Calu3 (cell line): ENCODE measurements at regions not wholly inside any gene's neighbourhood (a gene's known extent, or its start where the extent isn't known, plus 50 kb on each side); places are given as distances from the start of the nearest gene placed in this dataset.

Source experiments
- BruUV-seq: library from RNA; stranded (reverse); fragments of 400-500 nt; replicated peaks from 2 replicates; lab custom pipeline; 2021; lab: Mats Ljungman, UMichigan
- CTCF ChIA-PET: fragments of 300-600 bp; sonication (Branson Sonifier 250); formaldehyde crosslinking; loops from one replicate; lab custom pipeline; 2022; ENCODE audit warnings: antibody characterized with exemption; lab: Charles Lee
- DNase-seq: peaks from one replicate; pipeline ENCODE4 v3.0.0; 2022
- H3K27ac Mint-ChIP-seq: one replicate; pipeline ENCODE4 v1.8.0; 2022; ENCODE audit warnings: mixed read lengths; ENCODE audit not compliant: unreplicated experiment
- H3K27me3 Mint-ChIP-seq: one replicate; pipeline ENCODE4 v1.8.0; 2022; ENCODE audit warnings: mixed read lengths; ENCODE audit not compliant: unreplicated experiment
- H3K36me3 Mint-ChIP-seq: one replicate; pipeline ENCODE4 v1.8.0; 2022; ENCODE audit warnings: mild to moderate bottlenecking, moderate library complexity, mixed read lengths; ENCODE audit not compliant: insufficient read depth, unreplicated experiment
- H3K4me1 Mint-ChIP-seq: one replicate; pipeline ENCODE4 v1.8.0; 2022; ENCODE audit warnings: mild to moderate bottlenecking, low read depth, mixed read lengths; ENCODE audit not compliant: unreplicated experiment
- H3K4me3 Mint-ChIP-seq: one replicate; pipeline ENCODE4 v1.8.0; 2022; ENCODE audit warnings: mild to moderate bottlenecking, low read depth, moderate library complexity, mixed read lengths; ENCODE audit not compliant: unreplicated experiment
- H3K9me3 Mint-ChIP-seq: one replicate; pipeline ENCODE4 v1.8.0; 2022; ENCODE audit warnings: low read depth, mixed read lengths; ENCODE audit not compliant: unreplicated experiment
- intact Hi-C: fragments of 100-400 bp; cut with micrococcal nuclease; formaldehyde crosslinking; loops from one replicate; pipeline ENCODE4 v1.10.0; 2022; ENCODE audit not compliant: unreplicated experiment
- TF ChIP-seq, protein P1 (sequence below): fragments of 200-600 bp; IDR thresholded peaks from one replicate; pipeline ENCODE4 v1.8.0; 2022; ENCODE audit warnings: antibody characterized with exemption; ENCODE audit not compliant: unreplicated experiment

DNA sequence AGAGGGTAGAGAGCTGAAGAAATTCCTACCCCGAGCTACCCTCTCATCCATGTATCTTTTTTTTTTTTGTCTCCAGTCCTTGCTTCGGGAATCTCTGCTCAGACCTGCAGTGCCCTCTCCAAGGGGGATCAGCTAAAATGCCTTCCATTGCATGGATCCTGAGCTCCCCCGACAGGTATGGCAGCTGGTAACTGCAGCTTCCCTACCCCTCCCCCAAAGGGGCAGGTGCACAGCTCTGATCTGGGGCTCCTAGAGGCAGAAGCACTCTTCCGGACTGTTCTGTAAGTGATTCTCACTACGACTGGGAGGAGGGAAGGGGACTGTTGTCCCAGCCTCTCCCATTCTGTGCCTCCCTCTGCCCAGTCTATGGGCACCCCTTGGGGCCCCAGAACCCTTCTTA lies 169.6 kb downstream of the MELK start:
- TF ChIP-seq, protein P1, sequence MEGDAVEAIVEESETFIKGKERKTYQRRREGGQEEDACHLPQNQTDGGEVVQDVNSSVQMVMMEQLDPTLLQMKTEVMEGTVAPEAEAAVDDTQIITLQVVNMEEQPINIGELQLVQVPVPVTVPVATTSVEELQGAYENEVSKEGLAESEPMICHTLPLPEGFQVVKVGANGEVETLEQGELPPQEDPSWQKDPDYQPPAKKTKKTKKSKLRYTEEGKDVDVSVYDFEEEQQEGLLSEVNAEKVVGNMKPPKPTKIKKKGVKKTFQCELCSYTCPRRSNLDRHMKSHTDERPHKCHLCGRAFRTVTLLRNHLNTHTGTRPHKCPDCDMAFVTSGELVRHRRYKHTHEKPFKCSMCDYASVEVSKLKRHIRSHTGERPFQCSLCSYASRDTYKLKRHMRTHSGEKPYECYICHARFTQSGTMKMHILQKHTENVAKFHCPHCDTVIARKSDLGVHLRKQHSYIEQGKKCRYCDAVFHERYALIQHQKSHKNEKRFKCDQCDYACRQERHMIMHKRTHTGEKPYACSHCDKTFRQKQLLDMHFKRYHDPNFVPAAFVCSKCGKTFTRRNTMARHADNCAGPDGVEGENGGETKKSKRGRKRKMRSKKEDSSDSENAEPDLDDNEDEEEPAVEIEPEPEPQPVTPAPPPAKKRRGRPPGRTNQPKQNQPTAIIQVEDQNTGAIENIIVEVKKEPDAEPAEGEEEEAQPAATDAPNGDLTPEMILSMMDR = no peak
- H3K4me1 Mint-ChIP-seq = no peaks in the 10 kb centered on the region
- H3K36me3 Mint-ChIP-seq = no peaks in the 10 kb centered on the region
- H3K4me3 Mint-ChIP-seq = no peak overlapping the region
- intact Hi-C loops = no loop called here
- no peaks in the 10 kb centered on the region for H3K9me3 Mint-ChIP-seq
- BruUV-seq = no TSS peak
- H3K27me3 Mint-ChIP-seq = peaks cover 30% of the 10 kb centered on the region
- DNase-seq = no peak
- CTCF ChIA-PET = no interaction called here
- H3K27ac Mint-ChIP-seq = no peak overlapping the region

DNA sequence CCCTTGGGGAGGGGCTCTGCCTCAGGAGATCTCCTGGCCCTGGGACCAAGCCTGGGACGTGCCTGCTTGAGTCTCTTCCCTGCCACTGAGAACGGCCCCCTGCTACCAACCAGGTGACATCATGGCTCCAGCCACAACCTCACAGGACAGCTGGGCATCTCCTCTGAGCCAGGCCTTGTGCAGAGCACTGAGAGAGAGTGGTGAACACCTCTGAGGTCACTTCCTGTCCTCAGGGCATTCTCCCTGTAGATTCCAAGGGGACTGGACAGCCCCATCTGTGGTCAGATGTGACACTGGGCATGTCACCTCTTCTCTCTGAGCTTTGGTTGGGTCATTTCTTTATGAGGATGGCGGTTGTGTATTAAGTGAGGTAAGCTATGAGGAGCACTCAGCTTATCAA lies 172.0 kb downstream of the MELK start:
- Mint-ChIP-seq H3K4me1 (no peaks in the 10 kb centered on the region), H3K4me3 (no peak overlapping the region), H3K27me3 (peaks cover 30% of the 10 kb centered on the region), H3K27ac (no peak overlapping the region), H3K9me3 (no peaks in the 10 kb centered on the region), H3K36me3 (no peaks in the 10 kb centered on the region)
- CTCF ChIA-PET = no interaction called here
- DNase-seq = no peak
- BruUV-seq = no TSS peak
- intact Hi-C loops = no loop called here
- TF ChIP-seq, protein P1 = no peak

DNA sequence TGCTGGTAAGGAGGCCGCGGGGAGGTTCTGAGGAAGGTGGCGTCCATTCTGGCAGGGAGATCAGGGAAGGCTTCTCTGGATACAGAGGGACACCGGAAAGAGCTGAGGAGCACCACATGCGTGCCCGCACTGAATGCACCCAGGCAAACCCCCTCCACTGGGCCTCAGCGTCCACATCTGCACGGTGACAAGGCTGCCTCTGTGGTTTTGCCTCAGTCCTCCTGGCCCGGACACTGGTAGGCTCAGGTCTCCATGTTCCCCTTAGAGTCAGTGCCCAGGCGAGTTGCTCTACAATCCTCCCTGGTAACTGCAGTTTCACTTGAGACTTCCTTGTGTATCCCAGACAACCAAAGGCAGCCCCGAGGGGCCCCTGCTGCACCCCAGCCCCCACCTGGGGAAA lies 173.3 kb downstream of the MELK start:
- no peaks in the 10 kb centered on the region for H3K36me3 Mint-ChIP-seq

DNA sequence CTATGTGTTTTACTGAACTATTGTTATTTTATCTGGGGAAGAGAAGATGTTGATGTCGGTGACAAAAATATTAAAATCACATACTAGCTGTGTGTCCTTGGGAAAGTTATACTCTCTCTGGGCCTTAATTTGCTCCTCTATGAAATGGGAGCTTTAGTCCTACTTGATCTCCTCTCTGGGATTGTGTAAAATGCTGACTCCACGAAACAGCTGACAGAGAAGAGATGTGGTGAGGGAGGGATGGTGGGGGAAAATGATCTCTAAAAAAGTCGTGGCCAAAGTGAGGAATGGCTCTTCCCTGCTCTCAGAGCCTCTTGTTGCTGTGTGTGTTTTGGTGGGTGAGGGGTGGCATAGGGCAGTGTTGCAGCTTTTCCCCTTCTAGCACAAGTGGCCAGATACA lies 173.7 kb downstream of the MELK start:
- BruUV-seq = no TSS peak
- Mint-ChIP-seq H3K27ac (no peak overlapping the region), H3K4me3 (no peak overlapping the region), H3K27me3 (peaks cover 30% of the 10 kb centered on the region), H3K4me1 (no peaks in the 10 kb centered on the region), H3K36me3 (no peaks in the 10 kb centered on the region), H3K9me3 (no peaks in the 10 kb centered on the region)
- no peak for DNase-seq
- TF ChIP-seq, protein P1 = no peak
- intact Hi-C loops = no loop called here
- CTCF ChIA-PET = no interaction called here

More for the DNA sequence above, 173.3 kb downstream of the MELK start:
- H3K27me3 Mint-ChIP-seq = peaks cover 33% of the 10 kb centered on the region
- intact Hi-C loops = no loop called here
- H3K27ac Mint-ChIP-seq = no peak overlapping the region
- no peaks in the 10 kb centered on the region for H3K9me3 Mint-ChIP-seq
- BruUV-seq = no TSS peak
- DNase-seq = no peak
- H3K4me3 Mint-ChIP-seq = no peak overlapping the region
- H3K4me1 Mint-ChIP-seq = no peaks in the 10 kb centered on the region
- TF ChIP-seq, protein P1 = no peak
- CTCF ChIA-PET = no interaction called here
